ENCODE measurements at regions not wholly inside any gene's neighbourhood (a gene's known extent, or its start where the extent isn't known, plus 50 kb on each side); places are given as distances from the start of the nearest gene placed in this dataset.

DNA sequence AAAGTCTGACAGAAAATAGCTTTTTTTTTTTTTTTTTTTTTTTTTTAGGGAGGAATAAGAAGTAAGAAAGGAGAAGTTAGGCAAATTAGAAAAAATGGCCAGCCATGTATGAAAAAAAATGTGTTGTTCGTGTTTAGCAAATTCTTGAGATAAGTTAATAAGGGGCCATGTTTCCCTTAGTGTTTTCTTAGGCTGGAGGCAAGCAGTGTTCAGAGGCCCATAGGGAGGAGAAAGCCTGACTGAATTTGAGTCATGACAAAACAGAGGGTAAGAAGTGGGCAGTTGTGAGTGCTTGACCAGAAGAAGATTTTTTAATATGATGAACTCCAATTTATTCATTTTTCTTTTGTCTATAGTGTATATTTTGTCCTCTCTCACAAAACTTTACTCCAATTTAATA is 766.4 kb downstream of the FAM181B start (continued):
- no peak for TF ChIP-seq ZNF766 (CRISPR knock-in tag; IDR thresholded peaks at IDR 0.05; ENCODE audit: borderline replicate concordance)

DNA sequence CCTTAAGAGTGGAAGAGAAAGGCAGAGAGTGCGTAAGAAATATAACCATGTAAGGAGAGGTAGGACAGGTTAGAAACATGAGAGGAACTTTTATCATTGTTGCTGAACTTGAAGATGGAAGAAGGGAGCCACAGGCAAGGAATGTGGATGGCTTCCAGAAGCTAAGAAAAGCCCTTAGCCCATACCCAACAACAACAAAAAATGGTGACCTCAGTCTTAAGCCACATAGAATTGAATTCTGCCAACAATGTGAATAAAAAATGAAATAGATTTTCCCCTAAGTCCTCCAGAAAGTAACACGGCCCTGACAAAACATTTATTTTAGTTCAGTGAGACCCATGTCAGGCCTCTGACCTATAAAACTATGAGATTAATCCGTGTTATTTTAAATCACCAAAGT is 767.3 kb downstream of the FAM181B start:
- POLR2A ChIA-PET = no interaction called here
- intact Hi-C loops (cut with micrococcal nuclease; ENCODE audit: unreplicated experiment) = no loop called here
- TF ChIP-seq TBX2 (CRISPR knock-in tag; IDR thresholded peaks at IDR 0.05; ENCODE audit: borderline replicate concordance) (no peak), CEBPB (IDR thresholded peaks at IDR 0.05; ENCODE audit: borderline replicate concordance, low read depth, low read length) (no peak), AGO2 (optimal IDR thresholded peaks at IDR 0.05; ENCODE audit: low read depth, low read length) (no peak), PHF8 (CRISPR knock-in tag; IDR thresholded peaks at IDR 0.05) (no peak), RNF2 (conservative IDR thresholded peaks at IDR 0.05; ENCODE audit: low read depth) (no peak), SATB2 (CRISPR knock-in tag; IDR thresholded peaks at IDR 0.05) (no peak), ZNF839 (CRISPR knock-in tag; IDR thresholded peaks at IDR 0.05; ENCODE audit: borderline replicate concordance) (no peak), ATF7-NPFF (CRISPR knock-in tag; IDR thresholded peaks at IDR 0.05; ENCODE audit: low read depth) (no peak)
- TF ChIP-seq, protein P1, sequence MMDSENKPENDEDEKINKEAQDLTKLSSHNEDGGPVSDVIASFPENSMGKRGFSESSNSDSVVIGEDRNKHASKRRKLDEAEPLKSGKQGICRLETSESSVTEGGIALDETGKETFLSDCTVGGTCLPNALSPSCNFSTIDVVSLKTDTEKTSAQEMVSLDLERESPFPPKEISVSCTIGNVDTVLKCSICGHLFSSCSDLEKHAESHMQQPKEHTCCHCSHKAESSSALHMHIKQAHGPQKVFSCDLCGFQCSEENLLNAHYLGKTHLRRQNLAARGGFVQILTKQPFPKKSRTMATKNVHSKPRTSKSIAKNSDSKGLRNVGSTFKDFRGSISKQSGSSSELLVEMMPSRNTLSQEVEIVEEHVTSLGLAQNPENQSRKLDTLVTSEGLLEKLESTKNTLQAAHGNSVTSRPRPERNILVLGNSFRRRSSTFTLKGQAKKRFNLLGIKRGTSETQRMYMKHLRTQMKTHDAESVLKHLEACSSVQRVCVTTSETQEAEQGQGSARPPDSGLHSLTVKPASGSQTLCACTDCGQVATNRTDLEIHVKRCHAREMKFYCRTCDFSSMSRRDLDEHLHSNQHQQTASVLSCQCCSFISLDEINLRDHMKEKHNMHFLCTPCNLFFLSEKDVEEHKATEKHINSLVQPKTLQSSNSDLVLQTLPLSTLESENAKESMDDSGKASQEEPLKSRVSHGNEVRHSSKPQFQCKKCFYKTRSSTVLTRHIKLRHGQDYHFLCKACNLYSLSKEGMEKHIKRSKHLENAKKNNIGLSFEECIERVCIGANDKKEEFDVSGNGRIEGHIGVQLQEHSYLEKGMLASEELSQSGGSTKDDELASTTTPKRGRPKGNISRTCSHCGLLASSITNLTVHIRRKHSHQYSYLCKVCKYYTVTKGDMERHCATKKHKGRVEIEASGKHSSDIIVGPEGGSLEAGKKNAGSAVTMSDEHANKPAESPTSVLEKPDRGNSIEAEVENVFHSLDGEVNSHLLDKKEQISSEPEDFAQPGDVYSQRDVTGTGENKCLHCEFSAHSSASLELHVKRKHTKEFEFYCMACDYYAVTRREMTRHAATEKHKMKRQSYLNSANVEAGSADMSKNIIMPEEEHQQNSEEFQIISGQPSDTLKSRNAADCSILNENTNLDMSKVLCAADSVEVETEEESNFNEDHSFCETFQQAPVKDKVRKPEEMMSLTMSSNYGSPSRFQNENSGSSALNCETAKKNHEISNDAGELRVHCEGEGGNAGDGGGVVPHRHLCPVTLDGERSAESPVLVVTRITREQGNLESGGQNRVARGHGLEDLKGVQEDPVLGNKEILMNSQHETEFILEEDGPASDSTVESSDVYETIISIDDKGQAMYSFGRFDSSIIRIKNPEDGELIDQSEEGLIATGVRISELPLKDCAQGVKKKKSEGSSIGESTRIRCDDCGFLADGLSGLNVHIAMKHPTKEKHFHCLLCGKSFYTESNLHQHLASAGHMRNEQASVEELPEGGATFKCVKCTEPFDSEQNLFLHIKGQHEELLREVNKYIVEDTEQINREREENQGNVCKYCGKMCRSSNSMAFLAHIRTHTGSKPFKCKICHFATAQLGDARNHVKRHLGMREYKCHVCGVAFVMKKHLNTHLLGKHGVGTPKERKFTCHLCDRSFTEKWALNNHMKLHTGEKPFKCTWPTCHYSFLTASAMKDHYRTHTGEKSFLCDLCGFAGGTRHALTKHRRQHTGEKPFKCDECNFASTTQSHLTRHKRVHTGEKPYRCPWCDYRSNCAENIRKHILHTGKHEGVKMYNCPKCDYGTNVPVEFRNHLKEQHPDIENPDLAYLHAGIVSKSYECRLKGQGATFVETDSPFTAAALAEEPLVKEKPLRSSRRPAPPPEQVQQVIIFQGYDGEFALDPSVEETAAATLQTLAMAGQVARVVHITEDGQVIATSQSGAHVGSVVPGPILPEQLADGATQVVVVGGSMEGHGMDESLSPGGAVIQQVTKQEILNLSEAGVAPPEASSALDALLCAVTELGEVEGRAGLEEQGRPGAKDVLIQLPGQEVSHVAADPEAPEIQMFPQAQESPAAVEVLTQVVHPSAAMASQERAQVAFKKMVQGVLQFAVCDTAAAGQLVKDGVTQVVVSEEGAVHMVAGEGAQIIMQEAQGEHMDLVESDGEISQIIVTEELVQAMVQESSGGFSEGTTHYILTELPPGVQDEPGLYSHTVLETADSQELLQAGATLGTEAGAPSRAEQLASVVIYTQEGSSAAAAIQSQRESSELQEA (CRISPR knock-in tag; IDR thresholded peaks at IDR 0.05; ENCODE audit: not compliant biosample characterization) = no peak
- TF ChIP-seq, protein P2, sequence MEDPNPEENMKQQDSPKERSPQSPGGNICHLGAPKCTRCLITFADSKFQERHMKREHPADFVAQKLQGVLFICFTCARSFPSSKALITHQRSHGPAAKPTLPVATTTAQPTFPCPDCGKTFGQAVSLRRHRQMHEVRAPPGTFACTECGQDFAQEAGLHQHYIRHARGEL (CRISPR knock-in tag; IDR thresholded peaks at IDR 0.05) = no peak

More for the DNA sequence above, 767.3 kb downstream of the FAM181B start:
- H3K27ac ChIP-seq (ENCODE audit: extremely low read length, insufficient read depth, low read length) = no peak overlapping the region
- no peaks in the 10 kb centered on the region for H3K9me3 ChIP-seq (ENCODE audit: low read length)
- no peaks in the 10 kb centered on the region for H3K27me3 ChIP-seq (ENCODE audit: control insufficient read depth in 1 of 2, insufficient read depth in 2 of 2, low read length in 2 of 2)
- CTCF ChIA-PET (ENCODE audit: low intra/inter-chr PET ratio, low total read pairs) = no interaction called here
- in situ Hi-C loops (cut with HindIII; ENCODE audit: extremely low pct_ligation_motif_present, low pct_unique_long_range_greater_than_20kb) = no loop called here
- no TSS peak for BruUV-seq (replicated peaks)
- 21% methylated on average over 3 of the region's 3 CpGs for WGBS (ENCODE audit: low lambda C conversion rate)
- no peaks in the 10 kb centered on the region for H4K20me1 ChIP-seq (ENCODE audit: insufficient read depth, low read length)
- no peak for FAIRE-seq
- H3K36me3 ChIP-seq (replicated peaks in 1 of 2; ENCODE audit: control insufficient read depth in 1 of 2, insufficient read depth in 2 of 2, low read length in 2 of 2) = no peaks in the 10 kb centered on the region
- no peaks in the 10 kb centered on the region for H3K4me1 ChIP-seq (ENCODE audit: insufficient read depth, low read length)
- no peak overlapping the region for H3K4me3 ChIP-seq (replicated peaks in 1 of 3; ENCODE audit: insufficient read depth in 1 of 3, low read depth in 2 of 3, low read length in 3 of 3)
- H2AFZ ChIP-seq (ENCODE audit: low read length) = no peak overlapping the region
- H3K4me2 ChIP-seq (ENCODE audit: low read depth, low read length) = no peak overlapping the region
- no peak for DNase-seq (ENCODE audit: low spot score)
- no peak for ATAC-seq
- no peak overlapping the region for H3K9ac ChIP-seq (ENCODE audit: insufficient read depth, low read depth, low read length)
- no peaks in the 10 kb centered on the region for H3K79me2 ChIP-seq (ENCODE audit: insufficient read depth, low read length)
